RKO (cell line): ENCODE measurements at regions not wholly inside any gene's neighbourhood (a gene's known extent, or its start where the extent isn't known, plus 50 kb on each side); places are given as distances from the start of the nearest gene placed in this dataset.

Experiments used
- DNase-seq: peaks from one replicate; pipeline ENCODE4 v3.0.0-alpha.2; 2016; ENCODE audit warnings: low spot score

GRCh38 chr5:128591598-128592455, 53.8 kb upstream of the FBN2 start:
- no peak for DNase-seq

- DNase-seq, result no peak
Measured at GRCh38 chr5:128596071-128596470, 58.0 kb upstream of the FBN2 start.

- no peak for DNase-seq
Measured at GRCh38 chr5:128597156-128597555, 59.1 kb upstream of the FBN2 start.

- no peak for DNase-seq
Measured at GRCh38 chr5:128613128-128613527, 75.1 kb upstream of the FBN2 start.

GRCh38 chr5:128613766-128614165, 75.7 kb upstream of the FBN2 start:
- no peak for DNase-seq

GRCh38 chr5:128615578-128615977, 77.5 kb upstream of the FBN2 start:
- DNase-seq, result no peak

- no peak for DNase-seq
Measured at GRCh38 chr5:128626536-128627090, 88.6 kb upstream of the FBN2 start.

GRCh38 chr5:128627939-128628338, 89.9 kb upstream of the FBN2 start:
- no peak for DNase-seq

- no peak for DNase-seq
Measured at GRCh38 chr5:128629157-128629556, 91.1 kb upstream of the FBN2 start.

GRCh38 chr5:128630121-128630520, 92.1 kb upstream of the FBN2 start:
- DNase-seq, result no peak

- DNase-seq, result no peak
Measured at GRCh38 chr5:128631771-128632170, 93.7 kb upstream of the FBN2 start.

GRCh38 chr5:128632264-128632663, 94.2 kb upstream of the FBN2 start:
- peak; percentile 68 for DNase-seq

GRCh38 chr5:128633901-128634300, 95.9 kb upstream of the FBN2 start:
- no peak for DNase-seq

GRCh38 chr5:128635379-128635778, 97.3 kb upstream of the FBN2 start:
- no peak for DNase-seq

- DNase-seq, result no peak
Measured at GRCh38 chr5:128636361-128636760, 98.3 kb upstream of the FBN2 start.

GRCh38 chr5:128637031-128637430, 99.0 kb upstream of the FBN2 start:
- no peak for DNase-seq

- DNase-seq, result no peak
Measured at GRCh38 chr5:128641861-128642260, 103.8 kb upstream of the FBN2 start.

GRCh38 chr5:128644863-128645262, 106.8 kb upstream of the FBN2 start:
- no peak for DNase-seq

- no peak for DNase-seq
Measured at GRCh38 chr5:128645581-128645980, 107.5 kb upstream of the FBN2 start.

GRCh38 chr5:128646176-128646575, 108.1 kb upstream of the FBN2 start:
- no peak for DNase-seq

GRCh38 chr5:128649192-128649591, 111.1 kb upstream of the FBN2 start:
- DNase-seq, result no peak

- no peak for DNase-seq
Measured at GRCh38 chr5:128662997-128663396, 125.0 kb upstream of the FBN2 start.

- no peak for DNase-seq
Measured at GRCh38 chr5:128665747-128666355, 127.8 kb upstream of the FBN2 start.
